MM.1S (cell line): ENCODE measurements at regions not wholly inside any gene's neighbourhood (a gene's known extent, or its start where the extent isn't known, plus 50 kb on each side); places are given as distances from the start of the nearest gene placed in this dataset.

Source experiments
- DNase-seq: peaks from one replicate; pipeline ENCODE4 v3.0.0-alpha.2; 2015
- H2AFZ ChIP-seq: fragments of 300-600 bp; sonication (generic); 2 replicates; pipeline ENCODE4 v1.6.0; 2016; ENCODE audit warnings: antibody characterized with exemption, low read length
- H3F3A ChIP-seq: fragments of 300-600 bp; sonication (generic); 2 replicates; pipeline ENCODE4 v1.6.1; 2016; ENCODE audit warnings: mild to moderate bottlenecking, antibody characterized with exemption, low read length, moderate library complexity, mixed read lengths; ENCODE audit not compliant: insufficient read depth
- H3K27ac ChIP-seq: fragments of 300-600 bp; sonication (generic); 2 replicates; pipeline ENCODE4 v1.5.1; 2016; ENCODE audit warnings: mild to moderate bottlenecking, low read length
- H3K27me3 ChIP-seq: fragments of 300-600 bp; sonication (generic); replicated peaks from 2 replicates; pipeline ENCODE4 v1.6.0; 2016; ENCODE audit warnings: low read length; ENCODE audit not compliant: insufficient read depth
- H3K36me3 ChIP-seq: fragments of 300-600 bp; sonication (generic); replicated peaks from 2 replicates; pipeline ENCODE4 v1.6.1; 2016; ENCODE audit warnings: mild to moderate bottlenecking, low read length, mixed read lengths; ENCODE audit not compliant: insufficient read depth
- H3K4me1 ChIP-seq: fragments of 300-600 bp; sonication (generic); 2 replicates; pipeline ENCODE4 v1.6.1; 2016; ENCODE audit warnings: low read length, mixed read lengths
- H3K4me2 ChIP-seq: fragments of 300-600 bp; sonication (generic); 2 replicates; pipeline ENCODE4 v1.6.0; 2016; ENCODE audit warnings: low read depth, low read length
- H3K4me3 ChIP-seq: fragments of 300-600 bp; sonication (generic); 2 replicates; pipeline ENCODE4 v1.5.1; 2016; ENCODE audit warnings: low read length, mixed read lengths
- H3K79me2 ChIP-seq: fragments of 300-600 bp; sonication (generic); 2 replicates; pipeline ENCODE4 v1.6.1; 2016; ENCODE audit warnings: mixed run types, low read length, mixed read lengths
- H3K9ac ChIP-seq: fragments of 300-600 bp; sonication (generic); 2 replicates; pipeline ENCODE4 v1.6.1; 2016; ENCODE audit warnings: low read length, mixed read lengths
- H3K9me2 ChIP-seq: fragments of 300-600 bp; sonication (generic); replicated peaks from 2 replicates; pipeline ENCODE4 v1.6.1; 2016; ENCODE audit warnings: mild to moderate bottlenecking, low read length, mixed read lengths; ENCODE audit not compliant: insufficient read depth
- H3K9me3 ChIP-seq: fragments of 300-600 bp; sonication (generic); replicated peaks from 2 replicates; pipeline ENCODE4 v1.6.1; 2016; ENCODE audit warnings: mild to moderate bottlenecking, low read length, mixed read lengths; ENCODE audit not compliant: insufficient read depth
- H4K20me1 ChIP-seq: fragments of 300-600 bp; sonication (generic); 2 replicates; pipeline ENCODE4 v1.6.1; 2016; ENCODE audit warnings: mild to moderate bottlenecking, low read length, moderate library complexity, mixed read lengths; ENCODE audit not compliant: insufficient read depth
- CTCF ChIP-seq: fragments of 300-600 bp; sonication (generic); IDR thresholded peaks from 2 replicates; pipeline ENCODE4 v1.5.1; 2016; ENCODE audit warnings: antibody characterized with exemption, low read length, mixed read lengths
- EZH2 ChIP-seq: fragments of 300-600 bp; sonication (generic); optimal IDR thresholded peaks from 2 replicates; pipeline ENCODE3; 2017; ENCODE audit warnings: low read depth, mild to moderate bottlenecking, antibody characterized with exemption, low read length, mixed read lengths
- EZH2phosphoT487 ChIP-seq: fragments of 300-600 bp; sonication (generic); IDR thresholded peaks from 2 replicates; pipeline ENCODE4 v1.6.1; 2018; ENCODE audit warnings: antibody characterized with exemption, low read length

GRCh38 chr7:26034391-26034790 lies 117.6 kb upstream of the NFE2L3 start:
- Histone ChIP-seq H3K27me3 (no peaks in the 10 kb centered on the region), H2AFZ (no peak overlapping the region), H3K9me3 (no peaks in the 10 kb centered on the region), H3K4me3 (no peak overlapping the region), H3K9ac (no peak overlapping the region), H3K4me2 (no peak overlapping the region), H3K9me2 (no peaks in the 10 kb centered on the region), H3K79me2 (no peaks in the 10 kb centered on the region), H3F3A (peaks cover 8% of the 10 kb centered on the region), H3K36me3 (no peaks in the 10 kb centered on the region), H3K27ac (no peak overlapping the region), H3K4me1 (0 out of 2 replicates have a peak, but pooled peaks cover 7% of the 10 kb centered on the region), H4K20me1 (no peaks in the 10 kb centered on the region)
- TF ChIP-seq CTCF (no peak), EZH2phosphoT487 (no peak), EZH2 (no peak)
- no peak for DNase-seq

GRCh38 chr7:26035552-26035951 lies 116.4 kb upstream of the NFE2L3 start:
- no peak overlapping the region for H2AFZ ChIP-seq
- no peaks in the 10 kb centered on the region for H4K20me1 ChIP-seq
- no peaks in the 10 kb centered on the region for H3K27me3 ChIP-seq
- no peak overlapping the region for H3K4me3 ChIP-seq
- no peak overlapping the region for H3K9ac ChIP-seq
- TF ChIP-seq CTCF = no peak
- TF ChIP-seq EZH2phosphoT487 = no peak
- TF ChIP-seq EZH2 = no peak
- H3K4me2 ChIP-seq = no peak overlapping the region
- no peaks in the 10 kb centered on the region for H3K9me2 ChIP-seq
- peaks cover 8% of the 10 kb centered on the region for H3F3A ChIP-seq
- 0 out of 2 replicates have a peak, but pooled peaks cover 7% of the 10 kb centered on the region for H3K4me1 ChIP-seq
- no peak overlapping the region for H3K27ac ChIP-seq
- no peak for DNase-seq
- H3K9me3 ChIP-seq = no peaks in the 10 kb centered on the region
- H3K36me3 ChIP-seq = no peaks in the 10 kb centered on the region
- no peaks in the 10 kb centered on the region for H3K79me2 ChIP-seq

GRCh38 chr7:26036092-26036491 lies 115.9 kb upstream of the NFE2L3 start:
- Histone ChIP-seq H3K27me3 (no peaks in the 10 kb centered on the region), H3K36me3 (no peaks in the 10 kb centered on the region), H3K9me3 (no peaks in the 10 kb centered on the region), H3K27ac (no peak overlapping the region), H4K20me1 (no peaks in the 10 kb centered on the region), H2AFZ (no peak overlapping the region), H3K4me3 (no peak overlapping the region), H3K79me2 (no peaks in the 10 kb centered on the region), H3K4me1 (0 out of 2 replicates have a peak, but pooled peaks cover 7% of the 10 kb centered on the region), H3K9ac (no peak overlapping the region), H3F3A (peaks cover 8% of the 10 kb centered on the region), H3K9me2 (no peaks in the 10 kb centered on the region), H3K4me2 (no peak overlapping the region)
- no peak for DNase-seq
- TF ChIP-seq EZH2phosphoT487 (no peak), CTCF (no peak), EZH2 (no peak)
